Myocyte (in vitro differentiated cells): ENCODE measurements at regions not wholly inside any gene's neighbourhood (a gene's known extent, or its start where the extent isn't known, plus 50 kb on each side); places are given as distances from the start of the nearest gene placed in this dataset.

Experiments
- DNase-seq: peaks from one replicate; pipeline ENCODE4 v3.0.0-alpha.2; 2012; ENCODE audit warnings: low read depth

- DNase-seq: no peak
Observed at GRCh38 chr12:115657081-115658013, 620.1 kb downstream of the MED13L start.

- DNase-seq: no peak
Observed at GRCh38 chr12:115650026-115650425, 627.5 kb downstream of the MED13L start.

GRCh38 chr12:115648463-115648862 is 629.0 kb downstream of the MED13L start:
- no peak for DNase-seq

GRCh38 chr12:115646210-115646609 is 631.3 kb downstream of the MED13L start:
- no peak for DNase-seq

GRCh38 chr12:115640929-115641328 is 636.6 kb downstream of the MED13L start:
- no peak for DNase-seq

- DNase-seq: no peak
Observed at GRCh38 chr12:115639648-115640012, 637.9 kb downstream of the MED13L start.

- DNase-seq: no peak
Observed at GRCh38 chr12:115638733-115639647, 638.5 kb downstream of the MED13L start.

- DNase-seq: no peak
Observed at GRCh38 chr12:115636546-115636945, 640.9 kb downstream of the MED13L start.

- DNase-seq: no peak
Observed at GRCh38 chr12:115632308-115632707, 645.2 kb downstream of the MED13L start.

GRCh38 chr12:115630136-115630535 is 647.4 kb downstream of the MED13L start:
- no peak for DNase-seq

GRCh38 chr12:115626210-115626609 is 651.3 kb downstream of the MED13L start:
- DNase-seq: no peak

GRCh38 chr12:115623764-115624334 is 653.6 kb downstream of the MED13L start:
- no peak for DNase-seq

- no peak for DNase-seq
Observed at GRCh38 chr12:115623275-115623674, 654.2 kb downstream of the MED13L start.

- no peak for DNase-seq
Observed at GRCh38 chr12:115620816-115621215, 656.7 kb downstream of the MED13L start.

GRCh38 chr12:115619889-115620288 is 657.6 kb downstream of the MED13L start:
- DNase-seq: no peak

- no peak for DNase-seq
Observed at GRCh38 chr12:115619061-115619460, 658.4 kb downstream of the MED13L start.

GRCh38 chr12:115618105-115618504 is 659.4 kb downstream of the MED13L start:
- DNase-seq: no peak

GRCh38 chr12:115617391-115617790 is 660.1 kb downstream of the MED13L start:
- DNase-seq: no peak

- no peak for DNase-seq
Observed at GRCh38 chr12:115611477-115611876, 666.0 kb downstream of the MED13L start.

- no peak for DNase-seq
Observed at GRCh38 chr12:115609347-115609746, 668.1 kb downstream of the MED13L start.

GRCh38 chr12:115606040-115606439 is 671.5 kb downstream of the MED13L start:
- DNase-seq: no peak
